ENCODE measurements at regions not wholly inside any gene's neighbourhood (a gene's known extent, or its start where the extent isn't known, plus 50 kb on each side); places are given as distances from the start of the nearest gene placed in this dataset.
"Not testable (repeated sequence)": the region's sequence is repeated elsewhere in the genome, so short reads cannot be mapped to it uniquely, and the experiment has no call there.

DNA sequence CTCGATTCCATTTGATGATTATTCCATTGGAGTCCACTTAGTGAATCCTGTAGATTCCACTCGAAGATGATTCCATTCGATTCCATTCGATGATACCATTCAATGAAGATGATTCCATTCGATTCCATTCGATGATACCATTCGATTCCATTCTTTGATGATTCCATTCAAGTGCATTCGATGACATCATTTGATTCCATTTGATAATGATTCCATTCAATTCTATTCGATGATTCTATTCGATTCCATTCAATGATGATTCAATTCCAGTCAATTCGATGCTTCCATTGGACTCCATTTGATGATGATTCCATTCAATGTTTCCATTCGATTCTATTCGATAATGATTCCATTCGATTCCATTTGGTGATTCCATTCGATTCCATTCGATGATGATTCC, 1150.0 kb downstream of the TP53TG3F start:
- peaks cover 76% of the 10 kb centered on the region for H3K9me3 Mint-ChIP-seq
- H3K27ac Mint-ChIP-seq; H3K36me3 Mint-ChIP-seq (ENCODE audit: low read depth); H3K27me3 Mint-ChIP-seq (ENCODE audit: insufficient read depth); intact Hi-C loops (cut with micrococcal nuclease); H3K4me1 Mint-ChIP-seq (ENCODE audit: low read depth); H3K4me3 Mint-ChIP-seq; DNase-seq (ENCODE audit: low spot score): not testable (repeated sequence)

Measured in activated T-helper 1 cell treated with anti-CD3 and anti-CD28 coated beads, Interleukin-12 subunit alpha, Interleukin-12 subunit beta, Interleukin-2, Interleukin-4 antibody, amounts not matched to agents 30 ng/mL and 10 ng/mL and 1 ng/mL, durations not matched to agents 14 hours and 24 hours and 36 hours (primary cell).